Calu3 (cell line): ENCODE measurements at regions not wholly inside any gene's neighbourhood (a gene's known extent, or its start where the extent isn't known, plus 50 kb on each side); places are given as distances from the start of the nearest gene placed in this dataset.

Source experiments
- BruUV-seq: library from RNA; stranded (reverse); fragments of 400-500 nt; replicated peaks from 2 replicates; lab custom pipeline; 2021; lab: Mats Ljungman, UMichigan
- CTCF ChIA-PET: fragments of 300-600 bp; sonication (Branson Sonifier 250); formaldehyde crosslinking; loops from one replicate; lab custom pipeline; 2022; ENCODE audit warnings: antibody characterized with exemption; lab: Charles Lee
- DNase-seq: peaks from one replicate; pipeline ENCODE4 v3.0.0; 2022
- H3K27ac Mint-ChIP-seq: one replicate; pipeline ENCODE4 v1.8.0; 2022; ENCODE audit warnings: mixed read lengths; ENCODE audit not compliant: unreplicated experiment
- H3K27me3 Mint-ChIP-seq: one replicate; pipeline ENCODE4 v1.8.0; 2022; ENCODE audit warnings: mixed read lengths; ENCODE audit not compliant: unreplicated experiment
- H3K36me3 Mint-ChIP-seq: one replicate; pipeline ENCODE4 v1.8.0; 2022; ENCODE audit warnings: mild to moderate bottlenecking, moderate library complexity, mixed read lengths; ENCODE audit not compliant: insufficient read depth, unreplicated experiment
- H3K4me1 Mint-ChIP-seq: one replicate; pipeline ENCODE4 v1.8.0; 2022; ENCODE audit warnings: mild to moderate bottlenecking, low read depth, mixed read lengths; ENCODE audit not compliant: unreplicated experiment
- H3K4me3 Mint-ChIP-seq: one replicate; pipeline ENCODE4 v1.8.0; 2022; ENCODE audit warnings: mild to moderate bottlenecking, low read depth, moderate library complexity, mixed read lengths; ENCODE audit not compliant: unreplicated experiment
- H3K9me3 Mint-ChIP-seq: one replicate; pipeline ENCODE4 v1.8.0; 2022; ENCODE audit warnings: low read depth, mixed read lengths; ENCODE audit not compliant: unreplicated experiment
- CTCF ChIP-seq: fragments of 200-600 bp; IDR thresholded peaks from one replicate; pipeline ENCODE4 v1.8.0; 2022; ENCODE audit warnings: antibody characterized with exemption; ENCODE audit not compliant: unreplicated experiment
- intact Hi-C: fragments of 100-400 bp; cut with micrococcal nuclease; formaldehyde crosslinking; loops from one replicate; pipeline ENCODE4 v1.10.0; 2022; ENCODE audit not compliant: unreplicated experiment

- no peak for TF ChIP-seq CTCF
- H3K27ac Mint-ChIP-seq, result no peak overlapping the region
- no peaks in the 10 kb centered on the region for H3K4me1 Mint-ChIP-seq
- H3K9me3 Mint-ChIP-seq, result no peaks in the 10 kb centered on the region
- no peaks in the 10 kb centered on the region for H3K36me3 Mint-ChIP-seq
- intact Hi-C loops, result no loop called here
- no TSS peak for BruUV-seq
- CTCF ChIA-PET, result no interaction called here
- no peak overlapping the region for H3K4me3 Mint-ChIP-seq
- DNase-seq, result no peak
- no peaks in the 10 kb centered on the region for H3K27me3 Mint-ChIP-seq
Observed at GRCh38 chr10:10540398-10540797, 477.3 kb upstream of the CELF2 start.

GRCh38 chr10:10542477-10542876 lies 475.2 kb upstream of the CELF2 start:
- BruUV-seq, result no TSS peak
- TF ChIP-seq CTCF, result no peak
- H3K4me1 Mint-ChIP-seq, result no peaks in the 10 kb centered on the region
- no peaks in the 10 kb centered on the region for H3K27me3 Mint-ChIP-seq
- intact Hi-C loops, result no loop called here
- no peak for DNase-seq
- CTCF ChIA-PET, result no interaction called here
- peaks cover 5% of the 10 kb centered on the region for H3K9me3 Mint-ChIP-seq
- no peak overlapping the region for H3K27ac Mint-ChIP-seq
- no peak overlapping the region for H3K4me3 Mint-ChIP-seq
- H3K36me3 Mint-ChIP-seq, result no peaks in the 10 kb centered on the region

DNA sequence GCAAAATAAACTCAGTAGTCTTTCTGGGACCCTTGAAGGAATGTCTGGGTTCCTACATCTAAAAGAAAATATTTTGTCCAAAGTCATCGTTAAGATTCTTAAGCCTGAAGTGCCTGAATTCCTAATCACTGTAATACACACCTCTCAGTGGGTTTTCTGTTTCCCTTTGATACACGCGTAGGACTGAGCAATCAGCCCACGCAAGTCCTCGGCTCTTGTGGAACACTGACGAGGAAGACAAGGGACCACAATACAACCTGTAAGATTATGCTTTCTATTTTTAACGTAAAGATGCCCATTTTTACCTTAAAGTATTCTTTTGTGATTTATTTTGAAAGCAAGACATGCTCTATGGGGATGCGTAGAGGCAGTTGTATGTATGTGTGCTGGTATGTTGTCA lies 472.8 kb upstream of the CELF2 start:
- CTCF ChIA-PET, result no interaction called here
- intact Hi-C loops, result no loop called here
- peaks cover 8% of the 10 kb centered on the region for H3K9me3 Mint-ChIP-seq
- no peak for DNase-seq
- no peak overlapping the region for H3K27ac Mint-ChIP-seq
- no peaks in the 10 kb centered on the region for H3K36me3 Mint-ChIP-seq
- BruUV-seq, result no TSS peak
- no peak overlapping the region for H3K4me3 Mint-ChIP-seq
- no peaks in the 10 kb centered on the region for H3K27me3 Mint-ChIP-seq
- no peak for TF ChIP-seq CTCF
- no peaks in the 10 kb centered on the region for H3K4me1 Mint-ChIP-seq

DNA sequence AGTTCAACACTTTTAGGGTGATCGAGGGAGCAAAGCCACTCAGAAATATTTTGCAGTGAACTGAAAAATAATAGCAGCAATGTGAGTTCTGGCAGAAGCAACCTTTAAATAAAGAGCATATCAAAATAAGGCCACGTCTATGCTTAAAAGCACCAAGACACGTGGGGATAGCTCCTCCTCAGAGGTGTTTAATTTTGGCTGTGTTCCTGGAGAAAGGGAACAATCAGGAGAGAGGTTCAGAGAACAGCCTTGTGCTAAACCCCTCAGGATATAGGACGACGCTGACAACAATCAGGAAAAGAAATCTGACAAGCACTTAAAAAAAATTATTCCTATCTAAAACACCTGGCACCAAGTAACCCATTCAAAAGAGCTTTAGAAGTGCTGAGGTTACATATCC lies 471.9 kb upstream of the CELF2 start:
- no TSS peak for BruUV-seq
- intact Hi-C loops, result no loop called here
- Mint-ChIP-seq H3K9me3 (peaks cover 12% of the 10 kb centered on the region), H3K4me3 (no peak overlapping the region), H3K27me3 (no peaks in the 10 kb centered on the region), H3K4me1 (no peaks in the 10 kb centered on the region), H3K36me3 (no peaks in the 10 kb centered on the region), H3K27ac (no peak overlapping the region)
- CTCF ChIA-PET, result no interaction called here
- no peak for TF ChIP-seq CTCF
- DNase-seq, result no peak
